ENCODE measurements at regions not wholly inside any gene's neighbourhood (a gene's known extent, or its start where the extent isn't known, plus 50 kb on each side); places are given as distances from the start of the nearest gene placed in this dataset.

GRCh38 chr9:129542741-129543140 is 78.2 kb downstream of the C9orf50 start:
- TF ChIP-seq CTCF (IDR thresholded peaks at IDR 0.05) = no peak
- TF ChIP-seq POLR2A (IDR thresholded peaks at IDR 0.05) = no peak
